ENCODE measurements at regions not wholly inside any gene's neighbourhood (a gene's known extent, or its start where the extent isn't known, plus 50 kb on each side); places are given as distances from the start of the nearest gene placed in this dataset.

DNA sequence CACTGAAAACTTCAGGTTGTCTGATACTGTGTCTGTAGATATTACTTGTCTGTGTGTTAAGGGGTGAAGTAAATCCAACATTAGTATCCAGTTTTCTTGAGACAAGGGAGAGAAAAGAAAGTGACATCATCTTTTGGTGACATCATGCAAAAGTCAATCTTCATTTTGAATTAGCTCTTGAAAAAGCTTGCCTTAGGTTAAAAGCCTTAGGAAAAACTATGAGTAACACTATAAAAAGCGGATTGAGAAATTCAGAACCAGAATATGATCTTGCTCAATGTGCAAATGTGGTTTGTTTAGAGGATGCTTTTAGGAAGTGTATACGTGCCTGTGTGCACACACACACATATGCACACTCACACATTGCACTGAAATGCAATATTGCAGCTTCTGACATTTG lies 345.8 kb upstream of the CASK start:
- H3K27me3 ChIP-seq: no peaks in the 10 kb centered on the region
- 46% methylated on average over 2 of the region's 2 CpGs for WGBS
- H3K36me3 ChIP-seq: no peaks in the 10 kb centered on the region
- H3K4me3 ChIP-seq: no peak overlapping the region
- no peaks in the 10 kb centered on the region for H3K4me1 ChIP-seq
- DNase-seq (ENCODE audit: low spot score in 2 of 2): no peak
- TF ChIP-seq, protein P1, sequence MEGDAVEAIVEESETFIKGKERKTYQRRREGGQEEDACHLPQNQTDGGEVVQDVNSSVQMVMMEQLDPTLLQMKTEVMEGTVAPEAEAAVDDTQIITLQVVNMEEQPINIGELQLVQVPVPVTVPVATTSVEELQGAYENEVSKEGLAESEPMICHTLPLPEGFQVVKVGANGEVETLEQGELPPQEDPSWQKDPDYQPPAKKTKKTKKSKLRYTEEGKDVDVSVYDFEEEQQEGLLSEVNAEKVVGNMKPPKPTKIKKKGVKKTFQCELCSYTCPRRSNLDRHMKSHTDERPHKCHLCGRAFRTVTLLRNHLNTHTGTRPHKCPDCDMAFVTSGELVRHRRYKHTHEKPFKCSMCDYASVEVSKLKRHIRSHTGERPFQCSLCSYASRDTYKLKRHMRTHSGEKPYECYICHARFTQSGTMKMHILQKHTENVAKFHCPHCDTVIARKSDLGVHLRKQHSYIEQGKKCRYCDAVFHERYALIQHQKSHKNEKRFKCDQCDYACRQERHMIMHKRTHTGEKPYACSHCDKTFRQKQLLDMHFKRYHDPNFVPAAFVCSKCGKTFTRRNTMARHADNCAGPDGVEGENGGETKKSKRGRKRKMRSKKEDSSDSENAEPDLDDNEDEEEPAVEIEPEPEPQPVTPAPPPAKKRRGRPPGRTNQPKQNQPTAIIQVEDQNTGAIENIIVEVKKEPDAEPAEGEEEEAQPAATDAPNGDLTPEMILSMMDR (IDR thresholded peaks at IDR 0.05): no peak
- no peak overlapping the region for H3K27ac ChIP-seq
- H3K9me3 ChIP-seq: no peaks in the 10 kb centered on the region

DNA sequence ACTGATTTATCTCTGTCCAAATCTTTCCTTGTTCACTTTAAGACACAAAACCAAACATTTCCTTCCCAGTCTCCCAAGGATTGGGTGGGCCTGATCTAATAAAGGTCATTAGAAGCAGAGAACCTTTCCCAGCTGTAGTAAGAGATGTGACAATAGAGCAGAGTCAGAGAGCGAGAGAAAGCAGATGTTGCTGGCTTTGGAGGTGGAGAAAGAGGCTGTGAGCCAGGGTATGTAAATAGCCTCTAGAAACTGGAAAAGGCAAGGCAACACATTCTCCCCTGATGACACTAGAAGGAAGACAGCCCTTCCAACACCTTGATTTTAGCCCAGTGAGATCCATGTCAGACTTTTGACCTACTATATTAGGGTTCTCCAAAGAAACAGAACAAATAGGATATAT lies 337.5 kb upstream of the CASK start:
- Histone ChIP-seq H3K9me3 (no peaks in the 10 kb centered on the region), H3K4me1 (no peaks in the 10 kb centered on the region), H3K4me3 (no peak overlapping the region), H3K27ac (no peak overlapping the region), H3K27me3 (no peaks in the 10 kb centered on the region), H3K36me3 (no peaks in the 10 kb centered on the region)
- TF ChIP-seq, protein P1 (IDR thresholded peaks at IDR 0.05): no peak
- TF ChIP-seq POLR2A (IDR thresholded peaks at IDR 0.05): no peak
- no peak for DNase-seq (ENCODE audit: low spot score in 2 of 2)
- 55% methylated on average over 1 of the region's 1 CpG for WGBS

DNA sequence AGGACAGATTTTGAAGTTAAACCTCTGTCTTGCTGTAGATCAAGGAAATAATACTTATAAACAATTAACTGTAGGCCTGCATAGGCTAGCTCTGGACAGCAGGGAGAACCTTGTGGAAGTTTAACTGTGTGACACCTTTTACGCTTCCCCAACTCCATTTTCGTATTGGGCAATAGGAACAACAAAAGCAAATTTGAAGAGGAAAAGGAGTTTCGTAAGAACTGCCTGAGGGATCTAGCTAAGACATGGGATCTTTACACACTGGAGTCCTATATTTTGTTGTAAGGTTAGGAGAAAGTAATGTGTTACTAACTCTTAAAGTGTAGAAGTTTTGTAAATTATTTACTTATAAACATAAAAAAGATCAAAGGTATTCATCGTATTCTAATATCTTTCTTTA lies 324.9 kb upstream of the CASK start:
- 78% methylated on average over 4 of the region's 4 CpGs for WGBS
- Histone ChIP-seq H3K4me3 (no peak overlapping the region), H3K27ac (no peak overlapping the region), H3K4me1 (no peaks in the 10 kb centered on the region), H3K27me3 (no peaks in the 10 kb centered on the region), H3K36me3 (no peaks in the 10 kb centered on the region), H3K9me3 (no peaks in the 10 kb centered on the region)
- no peak for DNase-seq (ENCODE audit: low spot score in 2 of 2)
- TF ChIP-seq POLR2A (IDR thresholded peaks at IDR 0.05): no peak
- TF ChIP-seq POLR2AphosphoS5 (IDR thresholded peaks at IDR 0.05): no peak
- TF ChIP-seq EP300 (IDR thresholded peaks at IDR 0.05): no peak
- TF ChIP-seq, protein P1 (IDR thresholded peaks at IDR 0.05): no peak

DNA sequence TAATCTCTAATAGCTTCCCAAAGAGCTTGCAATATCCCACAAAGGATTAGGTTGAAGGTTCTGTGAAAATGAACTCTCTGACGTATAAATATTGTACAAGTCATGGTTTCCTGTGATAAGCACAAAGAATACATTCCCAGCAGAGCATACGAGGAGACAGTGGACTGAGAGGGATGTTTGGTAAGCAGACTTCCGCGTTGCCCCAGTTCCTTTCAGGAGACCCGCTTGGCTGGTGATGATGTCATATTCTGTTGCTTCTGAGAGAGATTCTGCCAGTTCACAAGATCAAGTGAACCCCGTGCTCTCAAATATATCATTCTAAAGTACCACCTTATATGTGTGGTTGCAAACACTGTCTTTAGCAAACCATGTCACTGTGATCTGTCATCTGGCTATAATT lies 323.9 kb upstream of the CASK start:
- TF ChIP-seq POLR2AphosphoS5 (IDR thresholded peaks at IDR 0.05): no peak
- TF ChIP-seq, protein P1 (IDR thresholded peaks at IDR 0.05): no peak
- no peak for TF ChIP-seq EP300 (IDR thresholded peaks at IDR 0.05)
- no peak for DNase-seq (ENCODE audit: low spot score in 2 of 2)
- Histone ChIP-seq H3K27ac (no peak overlapping the region), H3K9me3 (no peaks in the 10 kb centered on the region), H3K4me1 (no peaks in the 10 kb centered on the region), H3K27me3 (no peaks in the 10 kb centered on the region), H3K4me3 (peak overlapping the region; percentile 9), H3K36me3 (no peaks in the 10 kb centered on the region)
- WGBS: 45% methylated on average over 6 of the region's 6 CpGs

DNA sequence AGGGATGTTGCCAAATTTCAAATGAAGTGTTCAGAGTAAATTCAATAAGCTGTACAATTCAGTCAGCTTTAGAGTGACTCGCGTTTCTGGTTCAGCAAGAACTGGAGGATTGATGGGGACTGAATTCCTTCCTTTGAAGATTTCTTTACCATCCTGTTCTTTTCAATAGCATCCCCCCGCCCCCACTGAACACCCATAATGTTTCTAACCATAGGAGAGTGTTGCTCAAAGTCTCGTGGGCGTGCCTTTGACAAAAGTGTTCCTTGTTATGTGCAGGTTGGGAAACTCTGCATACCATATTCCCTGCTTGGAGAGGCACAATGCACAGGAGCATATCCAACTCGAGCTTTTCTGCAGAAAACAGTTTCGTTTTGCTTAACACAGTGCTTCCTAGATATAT lies 323.5 kb upstream of the CASK start:
- H3K9me3 ChIP-seq: no peaks in the 10 kb centered on the region
- no peaks in the 10 kb centered on the region for H3K27me3 ChIP-seq
- H3K36me3 ChIP-seq: no peaks in the 10 kb centered on the region
- H3K4me1 ChIP-seq: no peaks in the 10 kb centered on the region
- TF ChIP-seq, protein P1 (IDR thresholded peaks at IDR 0.05): no peak
- TF ChIP-seq EP300 (IDR thresholded peaks at IDR 0.05): no peak
- DNase-seq (ENCODE audit: low spot score in 2 of 2): no peak
- H3K27ac ChIP-seq: no peak overlapping the region
- peak overlapping the region; percentile 9 for H3K4me3 ChIP-seq
- WGBS: 28% methylated on average over 7 of the region's 7 CpGs
